T47D (cell line): ENCODE measurements at regions not wholly inside any gene's neighbourhood (a gene's known extent, or its start where the extent isn't known, plus 50 kb on each side); places are given as distances from the start of the nearest gene placed in this dataset.
"Not testable (repeated sequence)": the region's sequence is repeated elsewhere in the genome, so short reads cannot be mapped to it uniquely, and the experiment has no call there.

Source experiments
- DNase-seq, 2 experiments: peaks; one replicate each; pipeline versions ENCODE4 v3.0.0 to v3.0.0-alpha.2; 2011 to 2012; ENCODE audit warnings: low read depth in 1 of 2, low spot score in 1 of 2
- JUND ChIP-seq: IDR thresholded peaks from 2 replicates; pipeline ENCODE4 v1.6.1; 2012; ENCODE audit warnings: low read depth
- in situ Hi-C: cut with HindIII; loops from 2 replicates; pipeline ENCODE4 v1.10.0; 2016; ENCODE audit warnings: low sequenced_read_pairs, low pct_unique_long_range_greater_than_20kb

DNA sequence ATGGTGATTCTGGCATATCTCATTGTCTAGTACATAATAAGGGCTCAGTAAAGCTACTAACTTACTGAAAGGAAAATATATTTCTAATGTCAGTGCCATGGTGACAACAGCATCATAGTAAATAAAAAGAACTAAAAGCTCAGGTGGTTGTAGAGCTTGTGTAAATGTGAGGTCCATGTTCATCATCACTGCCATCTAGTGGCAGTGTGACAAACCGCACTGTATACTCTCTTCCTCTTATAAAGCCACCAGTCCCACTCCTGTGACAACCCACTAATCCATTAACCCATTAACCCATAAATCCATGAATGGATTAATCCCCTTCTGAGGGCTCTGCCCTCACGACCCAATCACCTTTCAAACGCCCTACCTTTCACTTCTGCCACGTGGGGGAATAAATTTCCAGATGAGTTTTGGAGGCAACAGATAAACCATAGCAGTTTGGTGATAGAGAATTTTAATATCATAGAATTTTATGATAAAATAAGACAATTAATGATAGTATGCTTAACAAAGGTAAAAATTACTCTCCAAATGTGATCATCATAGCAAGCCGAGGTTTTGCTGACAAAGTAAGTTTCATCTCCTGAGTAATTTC lies 160.4 kb upstream of the SGCG start:
- no peak for TF ChIP-seq JUND
- DNase-seq, result peak; percentile 11 to 69
- in situ Hi-C loops, result no loop called here

DNA sequence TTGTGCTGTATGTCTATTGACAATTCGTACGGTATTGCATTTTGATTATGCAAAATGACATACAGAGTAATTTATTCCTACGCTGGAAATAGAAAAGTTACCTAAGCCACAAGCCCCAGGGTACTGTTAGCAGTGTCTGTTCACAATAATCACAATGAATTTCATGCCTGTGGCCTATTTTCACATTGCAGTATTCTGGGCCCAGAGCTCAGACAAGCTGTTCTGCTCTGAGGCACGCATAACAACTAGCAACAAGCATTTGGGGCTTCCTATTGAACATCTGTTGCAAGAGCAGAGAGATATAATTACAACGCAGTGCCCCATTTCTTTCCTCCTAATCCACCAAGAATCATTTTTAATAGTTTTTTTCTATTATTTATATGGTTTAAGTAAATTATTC lies 158.9 kb upstream of the SGCG start:
- in situ Hi-C loops, result no loop called here
- no peak for DNase-seq
- no peak for TF ChIP-seq JUND

DNA sequence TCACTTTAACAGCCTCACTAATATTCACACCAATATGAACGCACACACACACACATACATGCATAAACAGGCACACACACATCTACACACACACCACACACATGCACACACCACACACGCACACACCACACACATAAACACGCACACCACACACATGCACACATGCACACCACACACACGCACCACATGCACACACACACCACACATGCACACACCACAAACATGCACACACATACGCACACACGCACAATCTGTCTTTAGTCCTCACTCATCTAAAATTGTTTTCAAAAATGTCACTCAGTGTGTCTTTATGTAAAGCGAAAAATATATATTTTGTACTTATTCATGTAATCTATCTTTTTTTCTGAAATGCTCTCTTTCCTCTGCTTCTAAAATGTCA lies 158.1 kb upstream of the SGCG start:
- in situ Hi-C loops, result no loop called here
- DNase-seq, result no peak
- no peak for TF ChIP-seq JUND

DNA sequence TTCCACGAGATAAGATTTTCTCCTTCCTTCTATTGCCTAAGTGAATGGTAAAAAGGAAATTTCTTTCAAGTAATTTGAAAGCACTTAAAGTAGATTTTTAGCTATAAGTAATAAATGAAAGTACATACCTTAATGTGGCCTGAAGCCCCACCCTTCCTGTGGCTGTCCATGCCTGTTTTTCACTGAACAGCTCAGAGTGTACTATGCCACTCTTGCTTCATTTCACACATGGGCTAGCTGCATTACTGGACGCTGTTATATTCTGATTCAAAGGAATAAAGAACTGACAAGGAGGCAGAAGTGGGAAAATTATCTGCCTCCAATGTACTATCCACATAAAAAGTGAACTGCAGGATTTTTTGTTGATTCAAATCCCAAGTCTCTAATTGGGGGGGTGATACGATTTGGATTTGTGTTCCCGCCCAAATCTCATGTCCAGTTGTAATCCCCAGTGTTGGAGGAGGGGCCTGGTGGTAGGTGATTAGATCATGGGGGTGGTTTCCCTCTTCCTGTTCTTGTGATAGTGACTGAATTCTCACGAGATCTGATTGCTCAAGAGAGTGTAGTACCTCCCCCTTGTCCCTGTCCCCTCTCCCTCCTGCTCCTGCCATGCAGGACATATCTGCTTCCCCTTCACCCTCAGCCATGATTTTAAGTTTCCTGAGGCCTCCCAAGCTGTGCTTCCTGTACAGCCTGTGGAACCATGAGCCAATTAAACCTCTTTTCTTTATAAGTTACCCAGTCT lies 154.7 kb upstream of the SGCG start:
- DNase-seq, result no peak
- in situ Hi-C loops, result no loop called here

DNA sequence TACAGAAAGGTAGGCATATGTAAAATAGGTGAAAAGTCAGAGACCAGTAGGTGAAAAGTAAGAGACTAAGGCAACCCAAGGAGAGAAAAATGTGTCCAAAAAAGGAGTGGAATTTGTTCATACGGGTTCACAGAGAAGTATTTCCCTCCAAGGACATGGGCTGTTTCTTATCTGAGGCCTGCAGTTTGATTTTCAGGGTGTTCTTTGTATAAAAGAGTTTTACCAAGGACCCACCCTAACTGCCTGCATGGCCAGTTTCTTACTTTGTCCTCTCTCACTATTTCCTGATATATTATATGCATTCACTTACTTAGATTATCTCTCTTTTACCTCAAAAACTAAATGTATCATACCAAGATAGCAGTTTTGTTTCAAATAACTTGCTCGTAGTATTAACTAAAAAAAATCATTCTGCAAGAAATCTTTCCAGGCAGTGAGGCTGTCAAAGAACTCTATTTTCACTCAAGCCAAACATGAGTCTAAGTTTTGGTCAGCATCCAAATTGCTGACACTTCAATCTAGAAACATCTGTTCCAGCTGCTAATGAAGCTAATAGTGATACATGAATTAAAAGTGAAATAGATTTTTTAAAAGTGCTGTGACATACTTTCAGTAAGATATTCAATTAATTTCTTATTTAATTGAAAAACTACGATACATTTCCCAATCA lies 141.4 kb upstream of the SGCG start:
- in situ Hi-C loops, result no loop called here
- no peak for DNase-seq

More for the DNA sequence above, 154.7 kb upstream of the SGCG start:
- TF ChIP-seq JUND, result no peak

DNA sequence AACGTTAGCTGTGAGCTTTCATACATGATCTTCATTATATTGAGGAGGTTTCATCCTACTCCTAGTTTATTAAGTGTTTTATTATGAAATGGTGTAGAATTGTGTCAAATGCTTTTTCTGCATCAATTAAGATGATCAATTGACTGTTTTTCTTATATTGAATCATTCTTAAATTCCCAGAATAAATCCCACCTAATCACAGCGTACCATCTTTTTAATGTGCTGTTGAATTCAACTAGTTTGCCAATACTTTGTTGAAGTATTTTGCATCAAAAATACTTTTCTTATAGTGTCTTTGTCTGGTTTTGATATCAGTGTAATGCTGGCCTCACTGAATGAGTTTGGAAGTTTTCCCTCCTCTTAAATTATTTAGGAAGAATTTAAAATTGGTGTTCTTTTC lies 138.6 kb upstream of the SGCG start:
- no peak for TF ChIP-seq JUND
- in situ Hi-C loops, result no loop called here
- DNase-seq, result no peak

More for the DNA sequence above, 141.4 kb upstream of the SGCG start:
- TF ChIP-seq JUND, result no peak

DNA sequence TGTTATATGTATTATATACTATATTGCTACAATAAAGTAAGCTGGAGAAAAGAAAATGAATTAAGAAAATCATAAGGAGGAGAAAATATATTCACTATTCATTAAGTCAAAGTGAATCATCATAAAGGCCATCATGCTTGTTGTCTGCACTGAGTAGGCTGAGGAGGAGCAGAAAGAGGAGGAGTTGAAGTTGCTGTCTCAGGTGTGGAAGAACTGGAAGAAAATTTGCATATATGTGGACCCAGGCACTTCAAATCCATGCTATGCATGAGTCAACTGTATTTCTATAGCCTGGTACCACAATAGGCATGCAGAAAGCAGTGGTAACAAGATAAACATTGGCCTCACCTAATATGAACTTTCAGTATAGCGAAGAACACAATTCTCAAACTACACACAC lies 135.9 kb upstream of the SGCG start:
- TF ChIP-seq JUND, result no peak
- DNase-seq, result no peak
- in situ Hi-C loops, result no loop called here

DNA sequence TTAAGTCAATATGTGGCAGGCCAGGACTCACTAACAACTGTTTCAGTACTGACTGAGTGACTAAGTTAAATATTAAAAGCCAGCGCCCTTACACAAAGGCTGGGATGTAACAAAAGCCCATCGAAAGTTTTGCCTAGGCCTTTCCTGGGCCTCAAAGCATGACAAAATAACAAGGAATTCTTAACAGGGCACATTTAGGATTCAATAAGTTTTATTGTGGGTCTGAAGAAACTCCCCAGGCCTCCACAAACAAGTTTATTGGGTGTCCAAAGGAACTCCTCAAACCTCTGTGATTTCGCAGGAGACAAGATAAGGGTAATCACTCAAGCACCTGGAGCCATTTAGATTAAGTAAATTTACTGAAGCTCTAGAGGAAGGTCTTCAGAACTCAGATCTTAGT lies 130.7 kb upstream of the SGCG start:
- in situ Hi-C loops, result no loop called here
- no peak for TF ChIP-seq JUND
- DNase-seq, result no peak

DNA sequence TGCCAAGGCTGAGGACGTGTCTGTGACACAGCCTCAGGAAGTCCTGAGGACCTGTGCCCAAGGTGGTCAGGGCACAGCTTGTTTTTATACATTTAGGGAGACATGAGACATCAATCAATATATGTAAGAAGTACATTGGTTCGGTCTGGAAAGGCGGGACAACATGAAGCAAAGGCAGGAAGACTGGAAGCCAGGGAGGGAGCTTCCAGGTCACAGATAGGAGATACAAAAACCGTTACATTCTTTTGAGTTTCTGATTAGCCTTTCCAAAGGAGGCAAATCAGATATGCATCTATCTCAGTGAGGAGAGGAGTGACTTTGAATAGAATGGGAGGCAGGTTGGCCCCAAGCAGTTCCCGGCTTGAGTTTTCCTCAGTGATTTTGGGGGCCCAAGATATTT lies 127.1 kb upstream of the SGCG start:
- in situ Hi-C loops, DNase-seq: not testable (repeated sequence)

DNA sequence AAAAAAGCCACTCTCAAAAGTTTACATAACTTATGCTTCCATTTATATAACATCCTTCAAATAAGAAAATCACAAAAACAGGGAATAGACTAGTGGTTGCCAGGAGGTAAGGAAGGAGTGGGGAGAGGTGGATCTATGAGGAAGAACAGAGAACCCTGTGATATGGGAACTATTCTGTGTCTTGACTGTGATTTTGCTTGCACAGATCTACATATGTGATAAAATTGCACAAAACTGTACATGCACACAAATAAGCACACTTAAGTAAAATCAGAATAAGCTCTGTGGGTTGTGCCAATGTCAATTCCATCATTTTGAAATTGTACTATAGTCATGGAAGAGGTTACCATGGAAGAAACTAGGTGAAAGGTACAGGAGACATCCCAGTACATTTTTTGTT lies 121.6 kb upstream of the SGCG start:
- DNase-seq, result no peak
- TF ChIP-seq JUND, result no peak
- in situ Hi-C loops, result no loop called here

DNA sequence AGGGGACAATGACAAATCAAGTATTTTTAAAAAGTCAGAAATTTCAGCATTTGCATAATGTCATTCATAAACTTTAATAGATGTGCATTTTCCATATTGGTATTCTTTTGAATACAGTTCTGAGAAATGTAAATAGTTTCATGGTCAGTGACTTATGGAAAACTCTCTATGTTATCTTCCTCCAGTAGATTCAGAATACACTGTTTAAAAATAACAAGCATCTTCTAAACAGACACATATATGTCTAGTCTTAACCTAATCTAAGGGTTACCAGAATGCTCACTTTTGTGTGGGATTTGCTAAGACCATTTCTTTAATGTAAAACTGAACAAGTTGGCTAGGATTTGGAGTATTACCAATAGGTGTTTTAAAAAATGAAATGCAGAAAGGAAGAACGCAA lies 119.8 kb upstream of the SGCG start:
- in situ Hi-C loops, result no loop called here
- TF ChIP-seq JUND, result no peak
- no peak for DNase-seq

DNA sequence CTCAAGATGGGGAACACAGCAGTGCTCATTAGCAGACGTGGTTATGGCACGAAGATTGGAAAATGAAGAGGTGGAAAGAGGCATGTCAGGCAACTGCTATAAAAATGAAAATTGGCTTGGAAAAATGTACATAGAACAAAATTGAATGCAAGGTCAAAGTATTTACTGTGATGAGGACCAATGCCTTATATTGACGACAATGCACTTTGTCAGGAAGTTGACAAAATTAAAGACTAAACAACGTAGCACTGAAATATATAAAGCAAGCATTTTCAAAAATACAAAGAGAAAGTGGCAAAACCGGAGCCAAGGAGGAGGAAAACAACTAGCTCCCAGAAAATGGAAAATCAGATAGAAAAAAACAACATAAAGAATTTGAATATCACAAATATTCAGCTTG lies 113.7 kb upstream of the SGCG start:
- no peak for DNase-seq
- in situ Hi-C loops, result no loop called here
- TF ChIP-seq JUND, result no peak

DNA sequence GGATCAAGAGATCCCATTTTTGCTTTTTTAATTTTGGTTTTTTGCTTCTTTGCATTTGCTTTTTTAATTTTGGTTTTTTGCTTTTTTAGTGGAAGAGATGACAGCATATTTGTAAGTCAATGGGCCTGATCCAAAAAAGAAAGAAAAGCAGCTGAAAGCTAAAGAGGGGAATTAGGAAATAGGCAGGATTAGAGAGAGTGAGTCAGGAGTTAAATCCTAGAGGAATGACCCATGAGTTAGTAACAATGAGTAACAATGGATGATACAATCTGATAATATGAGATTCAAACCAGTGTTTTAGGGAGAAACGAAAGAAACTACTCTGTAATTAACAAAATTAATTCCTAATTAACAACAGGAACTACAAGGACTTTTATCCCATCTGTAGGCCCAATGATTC lies 111.2 kb upstream of the SGCG start:
- no peak for TF ChIP-seq JUND
- no peak for DNase-seq
- in situ Hi-C loops, result no loop called here
